HepG2 (cell line): ENCODE measurements at regions not wholly inside any gene's neighbourhood (a gene's known extent, or its start where the extent isn't known, plus 50 kb on each side); places are given as distances from the start of the nearest gene placed in this dataset.

Experiments
- CTCF ChIP-seq: sonication (generic); formaldehyde crosslinking; IDR thresholded peaks from 2 replicates; pipeline ENCODE4 v1.5.0; 2020; ENCODE audit warnings: mild to moderate bottlenecking, missing genetic modification reagents, moderate library complexity
- EZH2 ChIP-seq: conservative IDR thresholded peaks from 2 replicates; pipeline ENCODE4 v1.6.1; 2012; ENCODE audit warnings: mild to moderate bottlenecking, low read depth, low read length, moderate library complexity
- HNF4G ChIP-seq, 2 experiments: sonication (generic) in 1 of 2; formaldehyde crosslinking in 1 of 2; IDR thresholded peaks; 2 replicates each; pipeline versions ENCODE4 v1.4.0 to v1.6.1; 2011 to 2020; ENCODE audit warnings: borderline replicate concordance in 2 of 2, low read depth in 2 of 2, mild to moderate bottlenecking in 2 of 2, low read length in 1 of 2, missing genetic modification reagents in 1 of 2, moderate library complexity in 1 of 2
- NFE2L2 ChIP-seq: fragments of 150-350 bp; IDR thresholded peaks from 2 replicates; pipeline ENCODE4 v1.6.1; 2014; ENCODE audit warnings: low read length
- RAD21 ChIP-seq: fragments of 450-650 bp; formaldehyde crosslinking; IDR thresholded peaks from 2 replicates; pipeline ENCODE4 v1.5.0; 2020; ENCODE audit warnings: mild to moderate bottlenecking
- REST ChIP-seq, 2 experiments: IDR thresholded peaks; 2 replicates each; pipeline ENCODE4 v1.6.1; 2011 to 2012; ENCODE audit warnings: low read length in 2 of 2, borderline replicate concordance in 1 of 2, low read depth in 1 of 2, mild to moderate bottlenecking in 1 of 2, moderate library complexity in 1 of 2
- RFX5 ChIP-seq: IDR thresholded peaks from 2 replicates; pipeline ENCODE4 v1.6.1; 2011; ENCODE audit warnings: low read depth, low read length, improper control_type of control experiment
- USF2 ChIP-seq, 2 experiments: sonication (generic) in 1 of 2; formaldehyde crosslinking in 1 of 2; IDR thresholded peaks; 2 replicates each; pipeline versions ENCODE4 v1.5.1 to v1.6.1; 2011 to 2020; ENCODE audit warnings: borderline replicate concordance in 1 of 2, low read depth in 1 of 2, low read length in 1 of 2, mild to moderate bottlenecking in 1 of 2, missing genetic modification reagents in 1 of 2, moderate library complexity in 1 of 2
- YY1 ChIP-seq: IDR thresholded peaks from 2 replicates; pipeline ENCODE4 v1.6.1; 2011; ENCODE audit warnings: low read length, low read depth, moderate library complexity, mild to moderate bottlenecking; ENCODE audit not compliant: insufficient read depth, insufficient replicate concordance
- ZNF549 ChIP-seq: sonication (generic); formaldehyde crosslinking; IDR thresholded peaks from 2 replicates; pipeline ENCODE4 v1.5.0; 2020; ENCODE audit warnings: missing genetic modification reagents
- TF ChIP-seq, protein P1 (sequence below): sonication (generic); formaldehyde crosslinking; IDR thresholded peaks from 2 replicates; pipeline ENCODE4 v1.4.0; 2020; ENCODE audit warnings: missing genetic modification reagents, borderline replicate concordance

GRCh38 chr4:136662539-136662938, 869.8 kb downstream of the PCDH18 start:
- TF ChIP-seq CTCF (CRISPR knock-in tag): no peak
- TF ChIP-seq RAD21 (CRISPR knock-in tag): no peak
- no peak for TF ChIP-seq RFX5
- no peak for TF ChIP-seq HNF4G (IDR thresholded peaks at IDR 0.05; ENCODE audit: borderline replicate concordance, low read depth, low read length)
- no peak for TF ChIP-seq HNF4G (CRISPR knock-in tag; IDR thresholded peaks at IDR 0.05; ENCODE audit: borderline replicate concordance, low read depth)
- no peak for TF ChIP-seq NFE2L2
- TF ChIP-seq, protein P1, sequence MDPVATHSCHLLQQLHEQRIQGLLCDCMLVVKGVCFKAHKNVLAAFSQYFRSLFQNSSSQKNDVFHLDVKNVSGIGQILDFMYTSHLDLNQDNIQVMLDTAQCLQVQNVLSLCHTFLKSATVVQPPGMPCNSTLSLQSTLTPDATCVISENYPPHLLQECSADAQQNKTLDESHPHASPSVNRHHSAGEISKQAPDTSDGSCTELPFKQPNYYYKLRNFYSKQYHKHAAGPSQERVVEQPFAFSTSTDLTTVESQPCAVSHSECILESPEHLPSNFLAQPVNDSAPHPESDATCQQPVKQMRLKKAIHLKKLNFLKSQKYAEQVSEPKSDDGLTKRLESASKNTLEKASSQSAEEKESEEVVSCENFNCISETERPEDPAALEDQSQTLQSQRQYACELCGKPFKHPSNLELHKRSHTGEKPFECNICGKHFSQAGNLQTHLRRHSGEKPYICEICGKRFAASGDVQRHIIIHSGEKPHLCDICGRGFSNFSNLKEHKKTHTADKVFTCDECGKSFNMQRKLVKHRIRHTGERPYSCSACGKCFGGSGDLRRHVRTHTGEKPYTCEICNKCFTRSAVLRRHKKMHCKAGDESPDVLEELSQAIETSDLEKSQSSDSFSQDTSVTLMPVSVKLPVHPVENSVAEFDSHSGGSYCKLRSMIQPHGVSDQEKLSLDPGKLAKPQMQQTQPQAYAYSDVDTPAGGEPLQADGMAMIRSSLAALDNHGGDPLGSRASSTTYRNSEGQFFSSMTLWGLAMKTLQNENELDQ (CRISPR knock-in tag): no peak
- TF ChIP-seq REST (IDR thresholded peaks at IDR 0.05; ENCODE audit: borderline replicate concordance in 1 of 2, low read depth in 1 of 2, low read length in 2 of 2): no peak
- TF ChIP-seq YY1: no peak
- TF ChIP-seq EZH2: no peak
- no peak for TF ChIP-seq ZNF549 (CRISPR knock-in tag)
- no peak for TF ChIP-seq USF2 (IDR thresholded peaks at IDR 0.05; ENCODE audit: low read depth, low read length)
- TF ChIP-seq USF2 (CRISPR knock-in tag; IDR thresholded peaks at IDR 0.05; ENCODE audit: borderline replicate concordance): no peak
